Progenitor cell of endocrine pancreas (in vitro differentiated cells): ENCODE measurements at regions not wholly inside any gene's neighbourhood (a gene's known extent, or its start where the extent isn't known, plus 50 kb on each side); places are given as distances from the start of the nearest gene placed in this dataset.
"Not testable (repeated sequence)": the region's sequence is repeated elsewhere in the genome, so short reads cannot be mapped to it uniquely, and the experiment has no call there.

Experiments used
- DNase-seq: peaks from one replicate; pipeline ENCODE4 v3.0.0; 2021; ENCODE audit warnings: low spot score; ENCODE audit not compliant: unreplicated experiment
- H3K27ac Mint-ChIP-seq: 2 replicates; pipeline ENCODE4 v1.8.0; 2021; ENCODE audit warnings: mild to moderate bottlenecking, moderate library complexity, mixed read lengths
- H3K27me3 Mint-ChIP-seq: 2 replicates; pipeline ENCODE4 v1.8.0; 2021; ENCODE audit warnings: mixed read lengths
- H3K36me3 Mint-ChIP-seq: 2 replicates; pipeline ENCODE4 v1.8.0; 2022; ENCODE audit warnings: mixed read lengths; ENCODE audit not compliant: insufficient read depth
- H3K4me1 Mint-ChIP-seq: 2 replicates; pipeline ENCODE4 v1.8.0; 2021; ENCODE audit warnings: low read depth, mixed read lengths
- H3K4me3 Mint-ChIP-seq: 2 replicates; pipeline ENCODE4 v1.8.0; 2021; ENCODE audit warnings: low read depth, mild to moderate bottlenecking, moderate library complexity, mixed read lengths
- H3K9me3 Mint-ChIP-seq: 2 replicates; pipeline ENCODE4 v1.8.0; 2021; ENCODE audit warnings: low read depth, mixed read lengths
- TF ChIP-seq, protein P1 (sequence below): fragments of 200-600 bp; sonication (generic); IDR thresholded peaks from one replicate; pipeline ENCODE4 v1.5.0; 2021; ENCODE audit warnings: antibody characterized with exemption, mild to moderate bottlenecking; ENCODE audit not compliant: unreplicated experiment

DNA sequence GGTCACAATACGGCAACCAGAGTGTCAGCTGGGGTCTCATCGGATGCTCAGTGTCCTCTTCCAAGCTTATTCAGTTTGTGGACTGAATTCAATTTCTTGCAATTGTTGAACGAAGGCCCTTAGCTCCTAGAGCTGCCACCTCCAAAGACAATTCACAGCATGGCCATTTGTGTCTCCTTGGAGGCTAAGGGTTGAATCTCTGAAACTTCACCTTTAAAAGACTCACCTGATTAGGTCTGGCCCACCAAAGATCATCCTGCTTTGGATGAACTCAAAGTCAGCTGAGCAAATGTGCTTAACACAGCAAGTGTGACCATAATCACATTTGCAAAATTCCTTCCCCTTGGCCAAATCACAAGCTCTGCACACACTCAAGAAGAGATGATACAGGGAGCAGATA, 175.9 kb downstream of the OTOP1 start:
- not testable (repeated sequence) for H3K36me3 Mint-ChIP-seq

DNA sequence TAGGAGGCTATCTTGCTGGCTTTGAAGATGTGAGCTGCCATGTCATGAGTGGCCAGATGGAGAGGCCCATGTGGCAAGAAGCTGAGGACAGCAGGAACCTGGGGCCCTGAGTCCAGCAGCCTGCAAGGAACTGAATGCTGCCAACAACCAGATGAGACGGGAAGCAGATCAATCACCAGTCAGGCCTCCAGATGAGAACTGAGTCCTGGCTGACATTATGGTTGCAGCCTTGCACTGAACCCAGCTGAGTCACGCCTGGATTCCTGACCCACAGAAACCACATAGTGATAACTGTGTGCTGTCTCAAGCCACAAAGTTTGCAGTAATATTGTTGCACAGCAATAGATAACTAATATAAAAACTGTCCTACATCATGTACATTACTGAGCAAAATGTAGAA, 173.8 kb downstream of the OTOP1 start:
- DNase-seq, H3K27me3 Mint-ChIP-seq, H3K36me3 Mint-ChIP-seq, H3K4me1 Mint-ChIP-seq, H3K4me3 Mint-ChIP-seq, H3K9me3 Mint-ChIP-seq, H3K27ac Mint-ChIP-seq: not testable (repeated sequence)

More for the DNA sequence above, 175.9 kb downstream of the OTOP1 start:
- H3K4me1 Mint-ChIP-seq: peaks cover 28% of the 10 kb centered on the region
- not testable (repeated sequence) for H3K9me3 Mint-ChIP-seq, DNase-seq, H3K27me3 Mint-ChIP-seq, H3K4me3 Mint-ChIP-seq, H3K27ac Mint-ChIP-seq

DNA sequence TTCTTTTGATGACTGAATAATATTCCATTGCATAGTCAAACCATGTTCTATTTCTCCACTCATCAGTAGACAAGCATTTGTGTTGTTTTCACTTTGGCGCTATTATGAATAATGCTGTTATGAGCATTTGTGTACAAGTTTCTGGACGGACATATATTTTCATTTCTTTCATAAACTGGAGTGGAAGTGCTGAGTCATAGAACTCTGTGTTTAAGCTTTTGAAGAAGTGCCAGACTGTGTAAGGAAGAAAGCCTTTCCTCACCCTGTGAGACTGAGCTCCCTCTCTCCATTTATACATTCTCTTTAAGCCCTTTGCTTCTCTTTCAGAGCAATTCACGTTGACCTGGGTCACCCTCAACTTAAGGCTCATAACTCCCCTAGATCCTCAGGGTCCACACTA, 169.5 kb downstream of the OTOP1 start:
- not testable (repeated sequence) for DNase-seq, H3K36me3 Mint-ChIP-seq, H3K9me3 Mint-ChIP-seq, H3K4me1 Mint-ChIP-seq, H3K27ac Mint-ChIP-seq, H3K27me3 Mint-ChIP-seq, H3K4me3 Mint-ChIP-seq

DNA sequence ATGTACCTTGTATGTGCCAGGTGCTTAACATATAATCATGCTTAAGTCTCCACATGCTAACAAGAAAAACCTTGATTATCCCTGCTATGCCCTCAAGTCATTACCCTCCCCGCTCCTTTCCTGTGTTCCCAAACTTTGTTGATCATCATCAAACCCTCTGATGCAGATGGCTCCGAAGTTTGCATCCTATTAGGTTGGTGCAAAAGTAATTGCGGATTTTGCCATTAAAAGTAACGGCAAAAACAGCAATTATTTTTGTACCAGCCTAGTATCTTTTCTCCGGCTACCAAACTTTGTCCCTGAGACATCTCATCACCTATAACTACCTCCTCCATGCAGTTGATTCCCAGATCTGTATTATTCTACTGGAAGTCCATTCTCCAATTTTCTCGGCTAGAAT, 142.6 kb downstream of the OTOP1 start:
- not testable (repeated sequence) for H3K27me3 Mint-ChIP-seq, H3K27ac Mint-ChIP-seq, H3K9me3 Mint-ChIP-seq, H3K36me3 Mint-ChIP-seq, H3K4me3 Mint-ChIP-seq, DNase-seq, H3K4me1 Mint-ChIP-seq

DNA sequence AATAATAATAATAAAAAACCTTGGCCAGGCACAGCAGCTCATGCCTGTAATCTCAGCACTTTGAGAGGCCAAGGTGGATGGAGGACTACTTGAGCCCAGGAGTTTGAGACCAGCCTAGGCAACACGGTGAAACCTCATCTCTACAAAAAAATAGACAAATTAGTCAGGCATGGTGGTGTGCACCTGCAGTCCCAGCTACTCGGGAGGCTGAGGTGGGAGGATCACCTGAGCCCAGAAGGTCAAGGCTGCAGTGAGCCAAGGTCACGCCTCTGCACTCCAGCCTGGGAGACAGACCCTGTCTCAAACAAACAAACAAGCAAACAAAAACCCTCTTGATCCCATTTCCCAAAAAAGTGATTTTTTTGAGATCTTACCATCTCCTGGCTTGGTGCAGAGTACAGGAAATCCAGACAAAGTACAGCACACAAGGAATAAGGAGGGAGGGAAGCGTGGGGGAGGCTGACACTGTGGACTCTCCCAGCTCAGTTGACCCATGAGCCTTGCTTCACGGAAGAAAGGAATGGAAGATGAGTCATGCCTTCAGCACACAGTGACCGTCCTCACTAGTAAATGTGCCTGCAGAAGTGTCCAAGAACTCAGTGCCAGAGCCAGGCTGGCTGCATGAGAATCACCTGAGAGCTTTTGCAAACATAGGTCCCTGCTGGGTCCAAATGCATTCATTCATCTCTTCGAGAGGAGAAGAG, 136.9 kb downstream of the OTOP1 start:
- H3K27me3 Mint-ChIP-seq, H3K9me3 Mint-ChIP-seq, H3K4me1 Mint-ChIP-seq, H3K4me3 Mint-ChIP-seq, H3K36me3 Mint-ChIP-seq, DNase-seq, H3K27ac Mint-ChIP-seq: not testable (repeated sequence)

DNA sequence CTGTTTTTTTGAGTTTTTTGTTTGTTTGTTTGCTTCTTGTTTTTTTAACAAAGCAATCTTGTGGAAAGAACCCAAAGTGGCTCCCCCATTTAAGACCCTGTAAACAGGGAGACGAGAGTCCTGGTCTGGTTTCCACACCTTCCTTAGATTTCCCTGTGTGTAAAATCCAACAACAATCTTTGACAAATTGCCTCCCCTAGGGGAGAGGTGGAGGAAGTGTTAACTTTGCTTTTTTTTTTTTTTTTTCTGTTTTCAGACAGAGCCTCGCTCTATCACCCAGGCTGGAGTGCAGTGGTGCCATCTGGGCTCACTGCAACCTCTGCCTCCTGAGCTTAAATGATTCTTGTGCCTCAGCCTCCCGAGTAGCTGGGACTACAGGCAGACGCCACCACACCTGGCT, 136.0 kb downstream of the OTOP1 start:
- not testable (repeated sequence) for H3K9me3 Mint-ChIP-seq, H3K4me1 Mint-ChIP-seq, H3K36me3 Mint-ChIP-seq, H3K27ac Mint-ChIP-seq, H3K27me3 Mint-ChIP-seq, H3K4me3 Mint-ChIP-seq, DNase-seq
- TF ChIP-seq, protein P1, sequence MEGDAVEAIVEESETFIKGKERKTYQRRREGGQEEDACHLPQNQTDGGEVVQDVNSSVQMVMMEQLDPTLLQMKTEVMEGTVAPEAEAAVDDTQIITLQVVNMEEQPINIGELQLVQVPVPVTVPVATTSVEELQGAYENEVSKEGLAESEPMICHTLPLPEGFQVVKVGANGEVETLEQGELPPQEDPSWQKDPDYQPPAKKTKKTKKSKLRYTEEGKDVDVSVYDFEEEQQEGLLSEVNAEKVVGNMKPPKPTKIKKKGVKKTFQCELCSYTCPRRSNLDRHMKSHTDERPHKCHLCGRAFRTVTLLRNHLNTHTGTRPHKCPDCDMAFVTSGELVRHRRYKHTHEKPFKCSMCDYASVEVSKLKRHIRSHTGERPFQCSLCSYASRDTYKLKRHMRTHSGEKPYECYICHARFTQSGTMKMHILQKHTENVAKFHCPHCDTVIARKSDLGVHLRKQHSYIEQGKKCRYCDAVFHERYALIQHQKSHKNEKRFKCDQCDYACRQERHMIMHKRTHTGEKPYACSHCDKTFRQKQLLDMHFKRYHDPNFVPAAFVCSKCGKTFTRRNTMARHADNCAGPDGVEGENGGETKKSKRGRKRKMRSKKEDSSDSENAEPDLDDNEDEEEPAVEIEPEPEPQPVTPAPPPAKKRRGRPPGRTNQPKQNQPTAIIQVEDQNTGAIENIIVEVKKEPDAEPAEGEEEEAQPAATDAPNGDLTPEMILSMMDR: peak; percentile 39

DNA sequence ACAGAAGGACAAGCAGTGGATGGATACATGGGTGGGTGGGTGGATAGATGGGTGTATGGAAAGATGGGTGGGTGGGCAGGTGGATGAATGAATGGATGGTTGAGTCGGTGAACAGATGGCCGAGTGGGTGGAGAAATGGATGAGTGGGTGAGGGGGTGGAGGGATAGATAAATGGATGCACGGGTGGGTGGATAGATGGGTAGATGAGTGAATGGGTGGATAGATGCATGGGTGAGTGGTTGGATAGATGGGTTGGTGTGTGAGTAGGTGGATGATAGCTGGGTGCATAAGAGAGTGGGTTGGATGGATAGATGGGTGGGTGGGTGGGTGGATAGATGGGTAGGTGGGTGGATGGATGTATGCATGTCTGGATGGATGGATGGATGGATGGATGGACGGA, 134.6 kb downstream of the OTOP1 start:
- H3K4me3 Mint-ChIP-seq, H3K9me3 Mint-ChIP-seq, H3K27ac Mint-ChIP-seq, H3K36me3 Mint-ChIP-seq, DNase-seq, H3K4me1 Mint-ChIP-seq, H3K27me3 Mint-ChIP-seq: not testable (repeated sequence)

DNA sequence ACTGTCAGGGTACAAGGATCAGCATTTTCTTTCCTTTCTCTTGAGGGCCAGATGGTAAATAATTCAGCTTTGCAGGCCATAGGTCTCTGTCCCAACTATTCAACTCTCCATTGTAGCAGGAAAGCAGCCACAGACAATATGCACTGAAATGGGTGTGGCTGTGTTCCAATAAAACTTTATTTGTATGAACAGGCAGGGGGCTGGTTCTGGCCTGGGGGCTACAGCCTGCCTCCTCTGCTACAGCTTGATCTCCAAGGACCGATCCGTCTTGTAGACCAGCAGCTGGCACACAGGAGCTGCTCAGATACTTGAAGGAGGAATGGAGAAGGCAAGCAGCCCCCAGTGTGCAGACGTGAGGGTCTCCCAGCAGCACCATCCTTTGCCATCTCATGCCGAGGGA, 127.1 kb downstream of the OTOP1 start:
- not testable (repeated sequence) for H3K27ac Mint-ChIP-seq, H3K36me3 Mint-ChIP-seq, H3K9me3 Mint-ChIP-seq

DNA sequence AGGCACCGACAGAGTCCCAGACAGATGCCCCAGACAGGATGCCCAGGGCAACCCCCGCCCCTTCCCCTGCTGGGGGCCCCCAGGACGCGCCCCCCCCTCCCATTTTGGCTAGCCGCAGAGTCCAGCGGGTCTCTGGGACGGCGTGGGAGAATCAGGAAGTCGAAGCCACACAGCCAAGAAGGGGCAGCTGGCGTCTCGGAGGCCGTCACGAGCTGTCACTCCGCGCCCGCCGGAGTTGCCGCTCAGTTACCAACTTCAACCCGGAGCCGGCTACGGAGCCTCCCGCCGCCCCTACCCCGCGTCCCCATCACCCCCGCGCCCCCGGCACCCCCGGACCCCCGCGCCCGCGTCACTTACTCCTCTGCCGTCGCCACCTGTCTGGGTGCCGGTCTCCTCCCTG, 119.8 kb downstream of the OTOP1 start:
- H3K4me1 Mint-ChIP-seq, H3K27ac Mint-ChIP-seq, H3K36me3 Mint-ChIP-seq, DNase-seq, H3K9me3 Mint-ChIP-seq: not testable (repeated sequence)
- H3K27me3 Mint-ChIP-seq: peaks cover 45% of the 10 kb centered on the region
- peak overlapping the region; percentile 71 for H3K4me3 Mint-ChIP-seq

More for the DNA sequence above, 127.1 kb downstream of the OTOP1 start:
- not testable (repeated sequence) for DNase-seq, H3K4me3 Mint-ChIP-seq, H3K4me1 Mint-ChIP-seq
- peaks cover 11% of the 10 kb centered on the region for H3K27me3 Mint-ChIP-seq
